Caco-2 (cell line): ENCODE measurements at regions not wholly inside any gene's neighbourhood (a gene's known extent, or its start where the extent isn't known, plus 50 kb on each side); places are given as distances from the start of the nearest gene placed in this dataset.

ENCODE experiments used
- BruUV-seq: library from RNA; stranded (reverse); fragments of 400-500 nt; replicated peaks from 2 replicates; lab custom pipeline; 2021; lab: Mats Ljungman, UMichigan
- CTCF ChIA-PET: fragments of 300-600 bp; sonication (Branson Sonifier 250); formaldehyde crosslinking; loops from one replicate; lab custom pipeline; 2022; ENCODE audit warnings: antibody characterized with exemption; lab: Charles Lee
- POLR2A ChIA-PET: fragments of 300-600 bp; sonication (Branson Sonifier 250); formaldehyde crosslinking; loops from one replicate; lab custom pipeline; 2022; ENCODE audit warnings: antibody characterized with exemption; lab: Charles Lee
- DNase-seq, 2 experiments: peaks; one replicate each; pipeline versions ENCODE4 v3.0.0 to v3.0.0-alpha.2; 2020 to 2022
- H3K27me3 ChIP-seq: replicated peaks from 2 replicates; pipeline ENCODE4 v1.6.0; 2011; ENCODE audit warnings: low read length; ENCODE audit not compliant: control insufficient read depth, insufficient read depth
- H3K36me3 ChIP-seq: 2 replicates; pipeline ENCODE4 v1.5.1; 2011; ENCODE audit warnings: low read length; ENCODE audit not compliant: control insufficient read depth, insufficient read depth
- H3K4me1 ChIP-seq: fragments of 250-450 bp; sonication (Bioruptor Pico); 2 replicates; pipeline ENCODE4 v1.5.1; 2020; ENCODE audit warnings: mild to moderate bottlenecking
- H3K4me3 ChIP-seq: 2 replicates; pipeline ENCODE4 v1.5.1; 2011; ENCODE audit warnings: low read depth, mild to moderate bottlenecking, control low read depth, low read length
- H3K9me3 ChIP-seq: fragments of 250-450 bp; sonication (Bioruptor Pico); 2 replicates; pipeline ENCODE4 v1.5.1; 2020; ENCODE audit warnings: mild to moderate bottlenecking, moderate library complexity
- H3K27ac Mint-ChIP-seq: one replicate; pipeline ENCODE4 v1.8.0; 2022; ENCODE audit warnings: mixed read lengths; ENCODE audit not compliant: unreplicated experiment
- H3K27me3 Mint-ChIP-seq: one replicate; pipeline ENCODE4 v1.8.0; 2022; ENCODE audit warnings: mixed read lengths; ENCODE audit not compliant: insufficient read depth, unreplicated experiment
- H3K36me3 Mint-ChIP-seq: one replicate; pipeline ENCODE4 v1.8.0; 2022; ENCODE audit warnings: mild to moderate bottlenecking, mixed read lengths; ENCODE audit not compliant: insufficient read depth, unreplicated experiment
- H3K4me1 Mint-ChIP-seq: one replicate; pipeline ENCODE4 v1.8.0; 2022; ENCODE audit warnings: low read depth, mixed read lengths; ENCODE audit not compliant: unreplicated experiment
- H3K4me3 Mint-ChIP-seq: one replicate; pipeline ENCODE4 v1.8.0; 2022; ENCODE audit warnings: mild to moderate bottlenecking, moderate library complexity, mixed read lengths; ENCODE audit not compliant: unreplicated experiment
- H3K9me3 Mint-ChIP-seq: one replicate; pipeline ENCODE4 v1.8.0; 2022; ENCODE audit warnings: mixed read lengths; ENCODE audit not compliant: unreplicated experiment
- intact Hi-C: fragments of 100-400 bp; cut with micrococcal nuclease; formaldehyde crosslinking; loops from one replicate; pipeline ENCODE4 v1.10.0; 2022; ENCODE audit not compliant: unreplicated experiment
- TF ChIP-seq, protein P1 (sequence below), 2 experiments: fragments of 200-600 bp in 1 of 2; IDR thresholded peaks; 1 replicate in 1 of 2; 2 replicates in 1 of 2; pipeline versions ENCODE4 v1.5.1 to v1.8.0; 2011 to 2022; ENCODE audit warnings: antibody characterized with exemption in 1 of 2, control low read depth in 1 of 2, inconsistent platforms in 1 of 2, low read depth in 1 of 2, low read length in 1 of 2, mild to moderate bottlenecking in 1 of 2, moderate library complexity in 1 of 2; ENCODE audit not compliant: insufficient read depth in 1 of 2, severe bottlenecking in 1 of 2, unreplicated experiment in 1 of 2

DNA sequence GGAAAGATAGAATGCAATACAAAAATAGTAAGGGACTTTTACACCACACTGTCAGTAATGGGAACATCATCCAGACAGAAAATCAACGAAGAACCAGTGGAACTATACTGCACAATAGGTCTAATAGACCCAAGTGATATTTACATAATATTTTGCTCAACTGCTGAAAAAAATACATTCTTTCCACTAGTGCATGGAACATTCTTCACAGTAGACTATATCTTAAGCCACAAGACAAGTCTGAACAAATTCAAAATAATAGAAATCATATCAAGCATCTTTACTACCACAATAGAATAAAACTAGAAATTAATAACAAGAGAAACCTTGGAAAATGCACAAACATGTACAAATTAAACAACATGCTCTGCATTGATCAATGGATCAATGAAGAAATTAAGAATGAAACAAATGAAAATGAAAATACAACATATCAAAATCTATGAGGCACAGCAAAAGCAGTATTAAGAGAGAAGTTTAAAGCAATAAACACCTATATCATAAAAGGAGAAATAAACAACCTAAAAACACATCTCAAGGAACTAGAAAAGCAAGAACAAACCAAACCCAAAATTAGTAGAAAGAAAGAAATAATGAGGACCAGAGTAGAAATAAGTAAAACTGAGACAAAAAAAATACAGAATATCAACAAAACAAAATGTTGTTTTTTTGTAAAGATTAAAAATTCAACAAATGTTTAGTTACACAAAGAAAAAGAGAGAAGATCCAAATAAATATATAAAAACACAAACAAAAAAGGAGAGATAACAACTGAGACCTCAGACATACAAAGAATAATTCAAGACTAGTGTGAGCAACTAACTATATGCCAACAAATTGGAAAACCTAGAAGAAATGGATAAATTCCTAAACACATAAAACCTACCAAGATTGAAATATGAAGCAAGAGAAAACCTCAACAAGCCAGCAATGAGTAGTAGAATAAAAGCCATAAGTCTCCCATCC lies 51.5 kb upstream of the ANTXR2 start:
- H3K36me3 Mint-ChIP-seq: no peaks in the 10 kb centered on the region
- no peaks in the 10 kb centered on the region for H3K4me1 Mint-ChIP-seq
- intact Hi-C loops: loop anchor here (2.0 kb wide), 1 partner anchor 90 kb away; no protein-coding TSS in a partner anchor
- POLR2A ChIA-PET: no interaction called here
- Histone ChIP-seq H3K36me3 (no peaks in the 10 kb centered on the region), H3K4me3 (no peak overlapping the region), H3K27me3 (no peaks in the 10 kb centered on the region), H3K4me1 (no peaks in the 10 kb centered on the region), H3K9me3 (no peaks in the 10 kb centered on the region)
- no TSS peak for BruUV-seq
- CTCF ChIA-PET: interaction anchor here (0.6 kb wide), 1 partner anchor 8 kb away, joined by 3 read pairs; no protein-coding TSS in a partner anchor
- H3K27ac Mint-ChIP-seq: no peak overlapping the region
- no peak overlapping the region for H3K4me3 Mint-ChIP-seq
- TF ChIP-seq, protein P1, sequence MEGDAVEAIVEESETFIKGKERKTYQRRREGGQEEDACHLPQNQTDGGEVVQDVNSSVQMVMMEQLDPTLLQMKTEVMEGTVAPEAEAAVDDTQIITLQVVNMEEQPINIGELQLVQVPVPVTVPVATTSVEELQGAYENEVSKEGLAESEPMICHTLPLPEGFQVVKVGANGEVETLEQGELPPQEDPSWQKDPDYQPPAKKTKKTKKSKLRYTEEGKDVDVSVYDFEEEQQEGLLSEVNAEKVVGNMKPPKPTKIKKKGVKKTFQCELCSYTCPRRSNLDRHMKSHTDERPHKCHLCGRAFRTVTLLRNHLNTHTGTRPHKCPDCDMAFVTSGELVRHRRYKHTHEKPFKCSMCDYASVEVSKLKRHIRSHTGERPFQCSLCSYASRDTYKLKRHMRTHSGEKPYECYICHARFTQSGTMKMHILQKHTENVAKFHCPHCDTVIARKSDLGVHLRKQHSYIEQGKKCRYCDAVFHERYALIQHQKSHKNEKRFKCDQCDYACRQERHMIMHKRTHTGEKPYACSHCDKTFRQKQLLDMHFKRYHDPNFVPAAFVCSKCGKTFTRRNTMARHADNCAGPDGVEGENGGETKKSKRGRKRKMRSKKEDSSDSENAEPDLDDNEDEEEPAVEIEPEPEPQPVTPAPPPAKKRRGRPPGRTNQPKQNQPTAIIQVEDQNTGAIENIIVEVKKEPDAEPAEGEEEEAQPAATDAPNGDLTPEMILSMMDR (IDR thresholded peaks at IDR 0.05; ENCODE audit: insufficient read depth in 1 of 2, low read depth in 1 of 2, low read length in 1 of 2, severe bottlenecking in 1 of 2, unreplicated experiment in 1 of 2): no peak
- DNase-seq: no peak
- peaks cover 3% of the 10 kb centered on the region for H3K27me3 Mint-ChIP-seq
- H3K9me3 Mint-ChIP-seq: no peaks in the 10 kb centered on the region
